HEK293T (cell line): ENCODE measurements at regions not wholly inside any gene's neighbourhood (a gene's known extent, or its start where the extent isn't known, plus 50 kb on each side); places are given as distances from the start of the nearest gene placed in this dataset.

ENCODE experiments used
- CTCF ChIA-PET: fragments of 350-600 bp; formaldehyde crosslinking; extraction: SDS; loops from one replicate; lab custom pipeline; 2021; ENCODE audit warnings: antibody characterized with exemption, inconsistent platforms; lab: Yijun Ruan, JAX
- POLR2A ChIA-PET: fragments of 350-600 bp; formaldehyde crosslinking; extraction: SDS; loops from one replicate; lab custom pipeline; 2020; ENCODE audit warnings: antibody characterized with exemption, inconsistent platforms; lab: Yijun Ruan, JAX
- DNase-seq: peaks from one replicate; pipeline ENCODE4 v3.0.0; 2012; ENCODE audit warnings: mixed read lengths; ENCODE audit errors: extremely low spot score
- ARNT ChIP-seq: fragments of 450-650 bp; IDR thresholded peaks from 2 replicates; pipeline ENCODE4 v1.6.1; 2017; ENCODE audit warnings: mild to moderate bottlenecking
- BHLHE40 ChIP-seq: fragments of 450-650 bp; IDR thresholded peaks from 2 replicates; pipeline ENCODE4 v1.6.1; 2016; ENCODE audit warnings: mild to moderate bottlenecking, moderate library complexity, borderline replicate concordance
- CTBP1 ChIP-seq: fragments of 450-650 bp; IDR thresholded peaks from 2 replicates; pipeline ENCODE4 v1.6.1; 2016; ENCODE audit warnings: borderline replicate concordance
- ELF4 ChIP-seq: fragments of 450-650 bp; IDR thresholded peaks from 2 replicates; pipeline ENCODE4 v1.6.1; 2017; ENCODE audit warnings: antibody characterized with exemption
- FOXA1 ChIP-seq: fragments of 450-650 bp; IDR thresholded peaks from 2 replicates; pipeline ENCODE4 v1.6.1; 2016; ENCODE audit warnings: mild to moderate bottlenecking
- FOXK2 ChIP-seq: fragments of 450-650 bp; IDR thresholded peaks from 2 replicates; pipeline ENCODE4 v1.6.1; 2016; ENCODE audit warnings: mild to moderate bottlenecking
- FOXM1 ChIP-seq: fragments of 450-650 bp; IDR thresholded peaks from 2 replicates; pipeline ENCODE4 v1.6.1; 2017; ENCODE audit warnings: mild to moderate bottlenecking, borderline replicate concordance
- HDGF ChIP-seq: fragments of 450-650 bp; IDR thresholded peaks from 2 replicates; pipeline ENCODE4 v1.6.1; 2017; ENCODE audit warnings: antibody characterized with exemption, borderline replicate concordance
- L3MBTL2 ChIP-seq: fragments of 450-650 bp; conservative IDR thresholded peaks from 2 replicates; pipeline ENCODE4 v1.6.1; 2016; ENCODE audit warnings: mild to moderate bottlenecking
- LEF1 ChIP-seq: fragments of 450-650 bp; IDR thresholded peaks from 2 replicates; pipeline ENCODE4 v1.6.1; 2017; ENCODE audit warnings: mild to moderate bottlenecking, borderline replicate concordance
- NFRKB ChIP-seq: fragments of 450-650 bp; IDR thresholded peaks from 2 replicates; pipeline ENCODE4 v1.6.1; 2016; ENCODE audit warnings: mild to moderate bottlenecking, moderate library complexity
- PKNOX1 ChIP-seq: fragments of 450-650 bp; IDR thresholded peaks from 2 replicates; pipeline ENCODE4 v1.6.1; 2016
- SP1 ChIP-seq: fragments of 450-650 bp; IDR thresholded peaks from 2 replicates; pipeline ENCODE4 v1.6.1; 2017
- SUZ12 ChIP-seq: fragments of 450-650 bp; IDR thresholded peaks from 2 replicates; pipeline ENCODE4 v1.6.1; 2016; ENCODE audit warnings: mild to moderate bottlenecking
- TARDBP ChIP-seq: fragments of 450-650 bp; IDR thresholded peaks from 2 replicates; pipeline ENCODE4 v1.6.1; 2016
- ZNF384 ChIP-seq: fragments of 450-650 bp; IDR thresholded peaks from 2 replicates; pipeline ENCODE4 v1.6.1; 2016

GRCh38 chr20:60888771-60889170, 363.3 kb upstream of the CDH4 start:
- ChIA-PET POLR2A (no interaction called here), CTCF (interaction anchor here (0.6 kb wide), 1 partner anchor 678 kb away, joined by 11 read pairs; no protein-coding TSS in a partner anchor)
- no peak for DNase-seq
- no peak for TF ChIP-seq NFRKB
- TF ChIP-seq FOXA1 = no peak
- TF ChIP-seq PKNOX1 = no peak
- no peak for TF ChIP-seq SUZ12
- no peak for TF ChIP-seq FOXM1
- TF ChIP-seq ELF4 = no peak
- no peak for TF ChIP-seq CTBP1

GRCh38 chr20:60892095-60892813, 359.8 kb upstream of the CDH4 start:
- CTCF ChIA-PET = no interaction called here

GRCh38 chr20:60894091-60894490, 358.0 kb upstream of the CDH4 start:
- ChIA-PET CTCF (interaction anchor here (0.6 kb wide), 1 partner anchor 373 kb away, joined by 3 read pairs; no protein-coding TSS in a partner anchor), POLR2A (no interaction called here)
- TF ChIP-seq LEF1 = no peak
- TF ChIP-seq L3MBTL2 = no peak
- TF ChIP-seq HDGF = no peak
- TF ChIP-seq TARDBP = no peak
- TF ChIP-seq FOXM1 = no peak
- no peak for TF ChIP-seq FOXA1
- TF ChIP-seq BHLHE40 = no peak
- no peak for TF ChIP-seq ELF4
- no peak for TF ChIP-seq SUZ12
- no peak for TF ChIP-seq ZNF384
- no peak for TF ChIP-seq ARNT
- TF ChIP-seq NFRKB = no peak
- no peak for TF ChIP-seq FOXK2
- no peak for TF ChIP-seq CTBP1
- no peak for TF ChIP-seq PKNOX1
- no peak for TF ChIP-seq SP1
- no peak for DNase-seq

More at GRCh38 chr20:60892095-60892813, 359.8 kb upstream of the CDH4 start:
- no peak for DNase-seq
- TF ChIP-seq FOXK2 (no peak), ELF4 (no peak)
- POLR2A ChIA-PET = no interaction called here

GRCh38 chr20:60895363-60896079, 356.5 kb upstream of the CDH4 start:
- no peak for DNase-seq
- ChIA-PET POLR2A (no interaction called here), CTCF (no interaction called here)
- TF ChIP-seq CTBP1 (no peak), BHLHE40 (no peak)

GRCh38 chr20:60897976-60898375, 354.1 kb upstream of the CDH4 start:
- TF ChIP-seq L3MBTL2 (no peak), NFRKB (no peak), CTBP1 (no peak), ELF4 (no peak), FOXM1 (no peak), FOXA1 (no peak), SP1 (no peak), HDGF (no peak), TARDBP (no peak), LEF1 (no peak), BHLHE40 (no peak), ARNT (no peak), ZNF384 (no peak), SUZ12 (no peak), FOXK2 (no peak), PKNOX1 (no peak)
- CTCF ChIA-PET = no interaction called here

GRCh38 chr20:60899320-60899719, 352.7 kb upstream of the CDH4 start:
- DNase-seq = no peak
- POLR2A ChIA-PET = no interaction called here
- TF ChIP-seq FOXK2 (no peak), ZNF384 (no peak), L3MBTL2 (no peak), ARNT (no peak), NFRKB (no peak), HDGF (no peak), TARDBP (no peak), BHLHE40 (no peak), ELF4 (no peak), LEF1 (no peak), PKNOX1 (no peak), SP1 (no peak), CTBP1 (no peak), FOXA1 (no peak), SUZ12 (no peak), FOXM1 (no peak)
- CTCF ChIA-PET = no interaction called here

More at GRCh38 chr20:60897976-60898375, 354.1 kb upstream of the CDH4 start:
- POLR2A ChIA-PET = no interaction called here
- DNase-seq = no peak
